ENCODE measurements at regions not wholly inside any gene's neighbourhood (a gene's known extent, or its start where the extent isn't known, plus 50 kb on each side); places are given as distances from the start of the nearest gene placed in this dataset.

DNA sequence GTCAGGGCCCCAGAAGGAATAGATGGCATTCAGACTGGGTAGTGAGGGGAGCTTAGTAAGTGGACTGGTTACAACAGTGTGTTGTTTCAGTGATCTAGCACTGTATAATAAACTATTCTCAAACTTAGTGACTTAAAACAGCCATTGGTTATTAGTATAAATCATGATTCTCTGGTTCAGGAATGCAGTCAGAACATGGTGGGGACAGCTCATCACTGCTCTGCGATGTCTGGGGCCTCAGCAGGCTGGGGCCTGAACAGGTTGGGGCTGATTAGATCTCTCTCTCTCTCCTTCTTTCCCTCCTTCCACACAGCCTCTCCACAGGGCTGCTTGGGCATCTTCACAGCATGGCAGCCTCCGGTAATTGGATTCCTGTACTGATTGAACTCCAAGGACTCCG lies 160.4 kb downstream of the GATB start:
- intact Hi-C loops (cut with DNase I; ENCODE audit: low total_unique reads), result no loop called here

DNA sequence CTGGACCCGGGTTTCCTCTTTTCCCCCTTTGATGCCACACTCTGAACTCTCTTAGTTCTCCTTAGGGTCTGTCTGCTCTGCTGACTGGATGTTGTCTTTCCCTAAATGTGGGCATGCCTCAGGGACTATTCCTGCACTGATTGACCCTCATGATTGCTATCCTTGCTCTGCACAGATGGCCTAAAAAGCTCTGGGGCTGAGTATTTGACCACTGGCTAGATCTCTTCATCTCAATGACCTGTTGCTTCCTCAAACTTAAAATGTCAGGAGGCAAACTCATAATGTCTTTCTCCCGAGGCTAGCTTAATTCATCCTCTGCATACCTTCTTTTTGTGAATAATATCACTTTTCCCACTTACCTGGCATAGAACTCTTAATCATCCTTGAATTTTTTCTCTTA lies 157.4 kb downstream of the GATB start:
- DNase-seq (ENCODE audit: low spot score in 2 of 2), result no peak
- TF ChIP-seq POLR2A (IDR thresholded peaks at IDR 0.05), result no peak
- TF ChIP-seq, protein P1, sequence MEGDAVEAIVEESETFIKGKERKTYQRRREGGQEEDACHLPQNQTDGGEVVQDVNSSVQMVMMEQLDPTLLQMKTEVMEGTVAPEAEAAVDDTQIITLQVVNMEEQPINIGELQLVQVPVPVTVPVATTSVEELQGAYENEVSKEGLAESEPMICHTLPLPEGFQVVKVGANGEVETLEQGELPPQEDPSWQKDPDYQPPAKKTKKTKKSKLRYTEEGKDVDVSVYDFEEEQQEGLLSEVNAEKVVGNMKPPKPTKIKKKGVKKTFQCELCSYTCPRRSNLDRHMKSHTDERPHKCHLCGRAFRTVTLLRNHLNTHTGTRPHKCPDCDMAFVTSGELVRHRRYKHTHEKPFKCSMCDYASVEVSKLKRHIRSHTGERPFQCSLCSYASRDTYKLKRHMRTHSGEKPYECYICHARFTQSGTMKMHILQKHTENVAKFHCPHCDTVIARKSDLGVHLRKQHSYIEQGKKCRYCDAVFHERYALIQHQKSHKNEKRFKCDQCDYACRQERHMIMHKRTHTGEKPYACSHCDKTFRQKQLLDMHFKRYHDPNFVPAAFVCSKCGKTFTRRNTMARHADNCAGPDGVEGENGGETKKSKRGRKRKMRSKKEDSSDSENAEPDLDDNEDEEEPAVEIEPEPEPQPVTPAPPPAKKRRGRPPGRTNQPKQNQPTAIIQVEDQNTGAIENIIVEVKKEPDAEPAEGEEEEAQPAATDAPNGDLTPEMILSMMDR (IDR thresholded peaks at IDR 0.05), result no peak
- intact Hi-C loops (cut with DNase I; ENCODE audit: low total_unique reads), result no loop called here
- 75% methylated on average over 2 of the region's 2 CpGs for WGBS, 2 donors
- no peak overlapping the region for H3K4me3 ChIP-seq (ENCODE audit: low read depth, poor library complexity, severe bottlenecking)

More for the DNA sequence above, 160.4 kb downstream of the GATB start:
- H3K4me3 ChIP-seq (ENCODE audit: low read depth, poor library complexity, severe bottlenecking), result no peak overlapping the region
- TF ChIP-seq POLR2A (IDR thresholded peaks at IDR 0.05), result no peak
- TF ChIP-seq, protein P1 (IDR thresholded peaks at IDR 0.05), result no peak
- no peak for DNase-seq (ENCODE audit: low spot score in 2 of 2)
- WGBS, 2 donors, result 75 to 88% methylated on average over 3 of the region's 3 CpGs

GRCh38 chr4:151604238-151604637 lies 156.6 kb downstream of the GATB start:
- no peak for TF ChIP-seq POLR2A (IDR thresholded peaks at IDR 0.05)
- TF ChIP-seq, protein P1 (IDR thresholded peaks at IDR 0.05), result no peak
- WGBS, 2 donors, result 54 to 75% methylated on average over 5 of the region's 5 CpGs
- DNase-seq (ENCODE audit: low spot score in 2 of 2), result no peak
- intact Hi-C loops (cut with DNase I; ENCODE audit: low total_unique reads), result no loop called here
- no peak overlapping the region for H3K4me3 ChIP-seq (ENCODE audit: low read depth, poor library complexity, severe bottlenecking)

DNA sequence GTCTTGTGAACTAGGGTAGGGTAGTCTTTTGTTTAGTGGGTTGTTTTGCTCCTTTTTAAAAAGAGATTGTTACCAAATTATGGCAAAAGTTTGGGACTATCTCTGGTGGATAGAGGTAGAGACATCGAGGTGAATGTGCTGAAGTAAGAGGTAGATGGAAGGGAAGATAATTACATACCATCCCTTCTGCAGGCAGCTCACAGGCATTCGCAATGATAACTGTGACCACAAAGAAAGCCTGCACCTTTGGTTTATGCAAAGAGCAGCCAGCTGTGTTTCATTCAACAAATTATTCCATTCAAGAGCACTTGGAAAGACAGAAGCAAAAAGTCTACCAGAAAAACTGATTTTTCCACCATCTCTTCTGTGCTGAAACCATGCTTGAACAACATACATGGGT lies 155.6 kb downstream of the GATB start:
- no peak for DNase-seq (ENCODE audit: low spot score in 2 of 2)
- no peak overlapping the region for H3K4me3 ChIP-seq (ENCODE audit: low read depth, poor library complexity, severe bottlenecking)
- TF ChIP-seq, protein P1 (IDR thresholded peaks at IDR 0.05), result no peak
- TF ChIP-seq POLR2A (IDR thresholded peaks at IDR 0.05), result no peak
- WGBS, 2 donors, result 74 to 81% methylated on average over 2 of the region's 2 CpGs
- intact Hi-C loops (cut with DNase I; ENCODE audit: low total_unique reads), result no loop called here

DNA sequence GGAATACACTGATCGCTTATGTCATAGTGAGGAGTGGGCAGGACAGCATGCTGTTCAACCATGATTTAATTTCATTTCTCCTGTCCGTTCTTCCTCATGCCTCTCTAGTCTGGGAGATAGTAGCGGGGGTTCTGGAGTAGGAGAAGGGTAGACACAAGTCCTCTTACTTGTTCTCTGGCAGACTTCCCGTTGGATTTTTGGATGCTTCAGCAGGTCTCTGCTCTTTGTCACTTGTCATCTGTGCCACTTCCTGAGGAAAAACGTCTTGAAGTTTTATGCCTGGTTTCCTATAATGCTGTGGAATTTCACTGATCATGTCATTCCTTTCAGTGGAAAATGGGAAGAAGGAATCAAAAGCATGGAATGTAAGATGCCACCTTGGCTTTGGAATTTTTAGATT lies 154.7 kb downstream of the GATB start:
- intact Hi-C loops (cut with DNase I; ENCODE audit: low total_unique reads), result no loop called here
- H3K4me3 ChIP-seq (ENCODE audit: low read depth, poor library complexity, severe bottlenecking), result no peak overlapping the region
- WGBS, 2 donors, result 66% methylated on average over 5 of the region's 5 CpGs
- no peak for DNase-seq (ENCODE audit: low spot score in 2 of 2)
- no peak for TF ChIP-seq POLR2A (IDR thresholded peaks at IDR 0.05)
- TF ChIP-seq, protein P1 (IDR thresholded peaks at IDR 0.05), result no peak

DNA sequence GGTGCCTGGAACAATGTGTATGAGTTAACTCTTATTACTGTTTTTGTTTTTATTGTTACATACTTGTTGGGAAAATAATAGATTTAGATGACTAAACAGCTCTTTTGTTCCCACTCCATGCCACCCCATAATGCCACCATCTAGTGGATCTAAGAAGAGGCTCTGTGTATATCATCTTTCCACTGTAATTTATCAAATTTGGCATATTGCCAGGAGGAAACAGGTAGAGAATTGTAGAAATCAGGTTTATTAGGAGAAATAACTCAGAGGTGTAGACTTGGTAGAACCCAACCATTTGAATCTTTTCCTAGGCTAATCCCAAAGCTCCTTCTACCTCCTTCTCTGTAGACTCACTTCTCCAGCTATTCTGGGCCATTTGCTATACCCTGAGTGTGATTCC lies 150.6 kb downstream of the GATB start:
- intact Hi-C loops (cut with DNase I; ENCODE audit: low total_unique reads), result no loop called here
- DNase-seq (ENCODE audit: low spot score in 2 of 2), result no peak
- no peak for TF ChIP-seq POLR2A (IDR thresholded peaks at IDR 0.05)
- TF ChIP-seq, protein P1 (IDR thresholded peaks at IDR 0.05), result no peak
- no peak overlapping the region for H3K4me3 ChIP-seq (ENCODE audit: low read depth, poor library complexity, severe bottlenecking)

Measured in lower leg skin (tissue), 4 donors.